ENCODE measurements at regions not wholly inside any gene's neighbourhood (a gene's known extent, or its start where the extent isn't known, plus 50 kb on each side); places are given as distances from the start of the nearest gene placed in this dataset.

- TF ChIP-seq, protein P1, sequence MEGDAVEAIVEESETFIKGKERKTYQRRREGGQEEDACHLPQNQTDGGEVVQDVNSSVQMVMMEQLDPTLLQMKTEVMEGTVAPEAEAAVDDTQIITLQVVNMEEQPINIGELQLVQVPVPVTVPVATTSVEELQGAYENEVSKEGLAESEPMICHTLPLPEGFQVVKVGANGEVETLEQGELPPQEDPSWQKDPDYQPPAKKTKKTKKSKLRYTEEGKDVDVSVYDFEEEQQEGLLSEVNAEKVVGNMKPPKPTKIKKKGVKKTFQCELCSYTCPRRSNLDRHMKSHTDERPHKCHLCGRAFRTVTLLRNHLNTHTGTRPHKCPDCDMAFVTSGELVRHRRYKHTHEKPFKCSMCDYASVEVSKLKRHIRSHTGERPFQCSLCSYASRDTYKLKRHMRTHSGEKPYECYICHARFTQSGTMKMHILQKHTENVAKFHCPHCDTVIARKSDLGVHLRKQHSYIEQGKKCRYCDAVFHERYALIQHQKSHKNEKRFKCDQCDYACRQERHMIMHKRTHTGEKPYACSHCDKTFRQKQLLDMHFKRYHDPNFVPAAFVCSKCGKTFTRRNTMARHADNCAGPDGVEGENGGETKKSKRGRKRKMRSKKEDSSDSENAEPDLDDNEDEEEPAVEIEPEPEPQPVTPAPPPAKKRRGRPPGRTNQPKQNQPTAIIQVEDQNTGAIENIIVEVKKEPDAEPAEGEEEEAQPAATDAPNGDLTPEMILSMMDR (IDR thresholded peaks at IDR 0.05) = no peak
- Histone ChIP-seq H3K27ac (ENCODE audit: low read length) (no peak overlapping the region), H3K4me1 (ENCODE audit: control insufficient read depth, insufficient read depth, low read length) (peaks cover 24% of the 10 kb centered on the region), H3K36me3 (ENCODE audit: control insufficient read depth, insufficient read depth, low read length) (no peaks in the 10 kb centered on the region), H3K9me3 (ENCODE audit: control insufficient read depth, insufficient read depth, low read length) (no peaks in the 10 kb centered on the region), H3K4me3 (ENCODE audit: low read length) (no peak overlapping the region), H3K27me3 (ENCODE audit: control insufficient read depth, insufficient read depth, low read length) (no peaks in the 10 kb centered on the region)
- no peak overlapping the region for H3K4me3 Mint-ChIP-seq
- no peaks in the 10 kb centered on the region for H3K36me3 Mint-ChIP-seq
- H3K9me3 Mint-ChIP-seq = no peaks in the 10 kb centered on the region
- 89% methylated on average over 3 of the region's 3 CpGs for WGBS (ENCODE audit: insufficient coverage)
- intact Hi-C loops (cut with micrococcal nuclease) = no loop called here
- H3K4me1 Mint-ChIP-seq = peaks cover 10 to 19% of the 10 kb centered on the region in 2 donors
- no peak for ATAC-seq
- H3K27ac Mint-ChIP-seq = no peak overlapping the region
- no peak for DNase-seq
- peaks cover 0 to 9% of the 10 kb centered on the region in 2 donors for H3K27me3 Mint-ChIP-seq (ENCODE audit: low read depth in 2 of 2)
Observed at GRCh38 chr6:14925699-14926026, 320.2 kb upstream of the JARID2 start.

GRCh38 chr6:14927398-14927797 is 318.5 kb upstream of the JARID2 start:
- no peak for ATAC-seq

DNA sequence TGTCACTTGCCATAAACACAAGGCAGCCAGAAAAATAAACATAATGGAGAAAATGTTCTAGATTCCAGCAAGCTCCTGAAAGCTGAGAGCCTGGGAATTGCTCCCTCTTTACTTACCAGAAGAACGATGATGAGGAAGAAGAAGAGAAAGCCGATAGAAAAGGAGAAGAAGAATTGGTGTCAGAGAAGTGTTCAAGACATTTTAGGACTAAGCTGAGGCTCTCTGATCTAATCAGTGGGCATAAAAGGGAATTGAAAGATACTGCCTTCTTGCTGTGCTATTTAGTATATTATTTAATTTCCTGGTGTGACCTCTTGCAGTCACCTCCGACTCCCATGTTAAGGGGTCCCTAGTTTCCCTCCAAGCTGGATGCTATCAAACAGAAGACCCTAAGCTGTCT is 316.6 kb upstream of the JARID2 start:
- no peaks in the 10 kb centered on the region for H3K36me3 Mint-ChIP-seq
- Histone ChIP-seq H3K36me3 (ENCODE audit: control insufficient read depth, insufficient read depth, low read length) (no peaks in the 10 kb centered on the region), H3K4me3 (ENCODE audit: low read length) (no peak overlapping the region), H3K4me1 (ENCODE audit: control insufficient read depth, insufficient read depth, low read length) (no peaks in the 10 kb centered on the region), H3K27me3 (ENCODE audit: control insufficient read depth, insufficient read depth, low read length) (no peaks in the 10 kb centered on the region), H3K27ac (ENCODE audit: low read length) (no peak overlapping the region), H3K9me3 (ENCODE audit: control insufficient read depth, insufficient read depth, low read length) (no peaks in the 10 kb centered on the region)
- ATAC-seq (no peak), DNase-seq (no peak)
- 74% methylated on average over 2 of the region's 3 CpGs for WGBS (ENCODE audit: insufficient coverage)
- peaks cover 0 to 10% of the 10 kb centered on the region in 2 donors for H3K4me1 Mint-ChIP-seq
- TF ChIP-seq, protein P1 (IDR thresholded peaks at IDR 0.05) = no peak
- intact Hi-C loops (cut with micrococcal nuclease) = no loop called here
- H3K27me3 Mint-ChIP-seq (ENCODE audit: low read depth in 2 of 2) = peaks cover 0 to 9% of the 10 kb centered on the region in 2 donors
- no peak overlapping the region for H3K4me3 Mint-ChIP-seq
- no peaks in the 10 kb centered on the region for H3K9me3 Mint-ChIP-seq
- no peak overlapping the region for H3K27ac Mint-ChIP-seq

More at GRCh38 chr6:14927398-14927797, 318.5 kb upstream of the JARID2 start:
- intact Hi-C loops (cut with micrococcal nuclease) = no loop called here
- H3K27me3 Mint-ChIP-seq (ENCODE audit: low read depth in 2 of 2) = peaks cover 0 to 9% of the 10 kb centered on the region in 2 donors
- H3K4me1 ChIP-seq (ENCODE audit: control insufficient read depth, insufficient read depth, low read length) = peaks cover 12% of the 10 kb centered on the region
- H3K9me3 Mint-ChIP-seq = no peaks in the 10 kb centered on the region
- H3K36me3 ChIP-seq (ENCODE audit: control insufficient read depth, insufficient read depth, low read length) = no peaks in the 10 kb centered on the region
- TF ChIP-seq, protein P1 (IDR thresholded peaks at IDR 0.05) = no peak
- no peak overlapping the region for H3K4me3 ChIP-seq (ENCODE audit: low read length)
- H3K4me1 Mint-ChIP-seq = peaks cover 2 to 12% of the 10 kb centered on the region in 2 donors
- no peaks in the 10 kb centered on the region for H3K9me3 ChIP-seq (ENCODE audit: control insufficient read depth, insufficient read depth, low read length)
- H3K27me3 ChIP-seq (ENCODE audit: control insufficient read depth, insufficient read depth, low read length) = no peaks in the 10 kb centered on the region
- no peaks in the 10 kb centered on the region for H3K36me3 Mint-ChIP-seq
- H3K4me3 Mint-ChIP-seq = no peak overlapping the region
- no peak overlapping the region for H3K27ac ChIP-seq (ENCODE audit: low read length)
- DNase-seq = no peak
- 87% methylated on average over 7 of the region's 7 CpGs for WGBS (ENCODE audit: insufficient coverage)
- H3K27ac Mint-ChIP-seq = no peak overlapping the region

GRCh38 chr6:14930366-14930989 is 315.4 kb upstream of the JARID2 start:
- H3K9me3 Mint-ChIP-seq = no peaks in the 10 kb centered on the region
- intact Hi-C loops (cut with micrococcal nuclease) = no loop called here
- Histone ChIP-seq H3K27ac (ENCODE audit: low read length) (no peak overlapping the region), H3K9me3 (ENCODE audit: control insufficient read depth, insufficient read depth, low read length) (no peaks in the 10 kb centered on the region), H3K4me1 (ENCODE audit: control insufficient read depth, insufficient read depth, low read length) (no peaks in the 10 kb centered on the region), H3K4me3 (ENCODE audit: low read length) (no peak overlapping the region), H3K27me3 (ENCODE audit: control insufficient read depth, insufficient read depth, low read length) (no peaks in the 10 kb centered on the region), H3K36me3 (ENCODE audit: control insufficient read depth, insufficient read depth, low read length) (no peaks in the 10 kb centered on the region)
- WGBS (ENCODE audit: insufficient coverage) = 86% methylated on average over 2 of the region's 2 CpGs
- no peak for DNase-seq
- no peak overlapping the region for H3K27ac Mint-ChIP-seq
- peaks cover 0 to 10% of the 10 kb centered on the region in 2 donors for H3K4me1 Mint-ChIP-seq
- TF ChIP-seq, protein P1 (IDR thresholded peaks at IDR 0.05) = no peak
- no peaks in the 10 kb centered on the region for H3K36me3 Mint-ChIP-seq
- H3K27me3 Mint-ChIP-seq (ENCODE audit: low read depth in 2 of 2) = peaks cover 0 to under 1% of the 10 kb centered on the region in 2 donors
- no peak overlapping the region for H3K4me3 Mint-ChIP-seq
- ATAC-seq = no peak
